ENCODE measurements at regions not wholly inside any gene's neighbourhood (a gene's known extent, or its start where the extent isn't known, plus 50 kb on each side); places are given as distances from the start of the nearest gene placed in this dataset.

- Histone ChIP-seq H3K27me3 (ENCODE audit: control insufficient read depth, insufficient read depth, low read length) (no peaks in the 10 kb centered on the region), H3K9me3 (ENCODE audit: control insufficient read depth in 2 of 3, insufficient read depth in 1 of 3, low read length in 3 of 3) (no peaks in the 10 kb centered on the region), H3K9ac (ENCODE audit: low read length in 3 of 3) (no peak overlapping the region), H3K4me3 (ENCODE audit: low read length in 3 of 3) (no peak overlapping the region), H3K36me3 (ENCODE audit: control insufficient read depth in 2 of 3, insufficient read depth in 3 of 3, low read length in 3 of 3) (no peaks in the 10 kb centered on the region), H3K4me1 (ENCODE audit: control insufficient read depth in 2 of 3, insufficient read depth in 2 of 3, low read depth in 1 of 3, low read length in 3 of 3) (no peaks in the 10 kb centered on the region), H3K27ac (ENCODE audit: low read depth in 2 of 2, low read length in 2 of 2) (no peak overlapping the region)
- no peak for TF ChIP-seq CTCF (IDR thresholded peaks at IDR 0.05; ENCODE audit: borderline replicate concordance, extremely low read depth, insufficient read depth)
- intact Hi-C loops (cut with DNase I), result no loop called here
- no peak for FAIRE-seq
- DNase-seq, result no peak
Measured at GRCh38 chr5:93123127-93123526, 457.9 kb downstream of the NR2F1-AS1 start.

DNA sequence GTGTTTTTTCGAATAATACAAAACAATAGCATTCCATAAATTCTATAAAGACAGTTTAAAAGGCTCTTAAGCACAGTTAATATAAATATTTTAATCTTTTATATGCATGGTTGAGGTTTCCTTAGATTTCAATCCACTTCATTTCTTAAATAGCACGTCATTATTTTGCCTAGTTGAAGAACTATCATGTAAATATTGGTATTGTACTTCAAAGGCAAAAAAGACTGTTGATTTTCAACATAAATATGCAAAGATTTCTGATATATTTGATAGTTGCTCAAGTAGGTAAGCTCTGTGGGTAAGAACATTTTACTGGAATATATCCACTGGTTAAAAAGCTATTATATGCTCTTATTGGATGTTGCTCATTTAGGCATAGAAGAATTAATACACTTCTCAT is 458.6 kb downstream of the NR2F1-AS1 start:
- Histone ChIP-seq H3K4me3 (ENCODE audit: low read length in 3 of 3) (no peak overlapping the region), H3K9ac (ENCODE audit: low read length in 3 of 3) (no peak overlapping the region), H3K27ac (ENCODE audit: low read depth in 2 of 2, low read length in 2 of 2) (no peak overlapping the region), H3K9me3 (ENCODE audit: control insufficient read depth in 2 of 3, insufficient read depth in 1 of 3, low read length in 3 of 3) (no peaks in the 10 kb centered on the region), H3K27me3 (ENCODE audit: control insufficient read depth, insufficient read depth, low read length) (no peaks in the 10 kb centered on the region), H3K4me1 (ENCODE audit: control insufficient read depth in 2 of 3, insufficient read depth in 2 of 3, low read depth in 1 of 3, low read length in 3 of 3) (no peaks in the 10 kb centered on the region), H3K36me3 (ENCODE audit: control insufficient read depth in 2 of 3, insufficient read depth in 3 of 3, low read length in 3 of 3) (no peaks in the 10 kb centered on the region)
- intact Hi-C loops (cut with DNase I), result no loop called here
- FAIRE-seq, result no peak
- DNase-seq, result no peak
- TF ChIP-seq CTCF (IDR thresholded peaks at IDR 0.05; ENCODE audit: borderline replicate concordance, extremely low read depth, insufficient read depth), result no peak

GRCh38 chr5:93120771-93121170 is 460.2 kb downstream of the NR2F1-AS1 start:
- no peak overlapping the region for H3K27ac ChIP-seq (ENCODE audit: low read depth in 2 of 2, low read length in 2 of 2)
- H3K9ac ChIP-seq (ENCODE audit: low read length in 3 of 3), result no peak overlapping the region
- intact Hi-C loops (cut with DNase I), result no loop called here
- no peaks in the 10 kb centered on the region for H3K27me3 ChIP-seq (ENCODE audit: control insufficient read depth, insufficient read depth, low read length)
- TF ChIP-seq CTCF (IDR thresholded peaks at IDR 0.05; ENCODE audit: borderline replicate concordance, extremely low read depth, insufficient read depth), result no peak
- no peaks in the 10 kb centered on the region for H3K4me1 ChIP-seq (ENCODE audit: control insufficient read depth in 2 of 3, insufficient read depth in 2 of 3, low read depth in 1 of 3, low read length in 3 of 3)
- no peaks in the 10 kb centered on the region for H3K36me3 ChIP-seq (ENCODE audit: control insufficient read depth in 2 of 3, insufficient read depth in 3 of 3, low read length in 3 of 3)
- DNase-seq (no peak), FAIRE-seq (no peak)
- no peaks in the 10 kb centered on the region for H3K9me3 ChIP-seq (ENCODE audit: control insufficient read depth in 2 of 3, insufficient read depth in 1 of 3, low read length in 3 of 3)
- no peak overlapping the region for H3K4me3 ChIP-seq (ENCODE audit: low read length in 3 of 3)

GRCh38 chr5:93120051-93120450 is 461.0 kb downstream of the NR2F1-AS1 start:
- FAIRE-seq, result no peak

More at GRCh38 chr5:93120051-93120450, 461.0 kb downstream of the NR2F1-AS1 start:
- H3K36me3 ChIP-seq (ENCODE audit: control insufficient read depth in 2 of 3, insufficient read depth in 3 of 3, low read length in 3 of 3), result no peaks in the 10 kb centered on the region
- no peak for TF ChIP-seq CTCF (IDR thresholded peaks at IDR 0.05; ENCODE audit: borderline replicate concordance, extremely low read depth, insufficient read depth)
- H3K9me3 ChIP-seq (ENCODE audit: control insufficient read depth in 2 of 3, insufficient read depth in 1 of 3, low read length in 3 of 3), result no peaks in the 10 kb centered on the region
- no peaks in the 10 kb centered on the region for H3K4me1 ChIP-seq (ENCODE audit: control insufficient read depth in 2 of 3, insufficient read depth in 2 of 3, low read depth in 1 of 3, low read length in 3 of 3)
- intact Hi-C loops (cut with DNase I), result no loop called here
- no peak overlapping the region for H3K4me3 ChIP-seq (ENCODE audit: low read length in 3 of 3)
- no peaks in the 10 kb centered on the region for H3K27me3 ChIP-seq (ENCODE audit: control insufficient read depth, insufficient read depth, low read length)
- no peak overlapping the region for H3K27ac ChIP-seq (ENCODE audit: low read depth in 2 of 2, low read length in 2 of 2)
- no peak overlapping the region for H3K9ac ChIP-seq (ENCODE audit: low read length in 3 of 3)
- no peak for DNase-seq
